Globus pallidus (tissue), 1 donor: ENCODE measurements at regions not wholly inside any gene's neighbourhood (a gene's known extent, or its start where the extent isn't known, plus 50 kb on each side); places are given as distances from the start of the nearest gene placed in this dataset.
"Not testable (repeated sequence)": the region's sequence is repeated elsewhere in the genome, so short reads cannot be mapped to it uniquely, and the experiment has no call there.

Experiments used
- DNase-seq: peaks from one replicate; pipeline ENCODE4 v3.0.0-alpha.2; 2015; ENCODE audit warnings: low spot score

DNA sequence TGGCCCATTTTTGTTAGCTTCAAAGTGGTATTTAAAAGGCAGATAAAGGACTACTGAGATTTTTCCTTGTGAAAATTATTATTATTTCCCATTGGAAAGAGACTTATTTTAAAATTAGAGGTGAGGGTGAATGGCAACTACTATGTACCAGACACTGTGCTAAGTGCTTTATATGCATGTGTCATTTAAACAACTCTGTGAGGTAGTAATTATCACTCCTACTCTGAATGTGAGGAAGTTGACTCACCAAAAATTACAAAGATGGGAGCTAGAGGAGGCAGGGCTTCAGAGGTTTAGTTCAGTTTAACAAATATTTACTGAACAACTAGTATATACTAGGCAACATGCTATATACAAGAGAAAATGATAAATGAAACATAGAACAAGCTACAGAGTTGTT lies 78.2 kb downstream of the MSL3 start:
- no peak for DNase-seq

DNA sequence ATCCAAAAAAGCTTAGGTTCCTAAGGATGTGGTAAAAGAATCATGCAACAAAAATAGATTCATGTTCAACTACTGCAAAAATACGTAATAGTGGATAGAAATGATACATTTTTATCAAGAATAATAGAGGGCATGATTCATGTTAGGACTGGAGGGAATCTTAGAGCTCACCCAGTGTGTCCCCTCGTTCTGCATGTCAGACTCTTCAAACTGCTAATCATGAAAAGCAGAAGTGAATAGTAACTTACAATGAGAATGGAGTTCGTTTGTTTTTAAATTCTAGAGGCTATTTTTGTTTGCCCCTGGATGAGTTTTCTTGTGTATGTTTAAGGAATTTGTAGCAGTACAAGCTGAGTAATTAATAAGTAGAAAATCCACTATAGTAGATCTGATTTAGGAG lies 79.4 kb downstream of the MSL3 start:
- no peak for DNase-seq

DNA sequence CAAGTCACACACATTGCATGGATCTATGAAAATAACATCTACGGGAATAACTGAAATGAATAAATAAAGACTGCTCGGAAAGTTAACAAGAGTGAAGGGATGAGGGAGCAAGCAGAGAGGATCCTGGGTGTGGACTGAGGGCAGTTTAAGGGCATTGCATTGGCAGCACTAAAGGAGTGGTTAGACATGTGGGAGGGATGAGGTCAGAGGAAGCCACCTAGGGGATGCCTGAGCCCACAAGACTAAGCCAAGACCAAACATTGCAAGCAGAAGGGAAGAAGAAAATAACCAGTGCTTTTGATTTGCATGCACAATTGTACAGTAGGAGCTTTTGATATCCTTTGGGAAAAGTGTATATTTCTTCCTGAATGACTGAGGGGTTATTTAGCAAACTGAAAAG lies 106.1 kb downstream of the MSL3 start:
- no peak for DNase-seq

DNA sequence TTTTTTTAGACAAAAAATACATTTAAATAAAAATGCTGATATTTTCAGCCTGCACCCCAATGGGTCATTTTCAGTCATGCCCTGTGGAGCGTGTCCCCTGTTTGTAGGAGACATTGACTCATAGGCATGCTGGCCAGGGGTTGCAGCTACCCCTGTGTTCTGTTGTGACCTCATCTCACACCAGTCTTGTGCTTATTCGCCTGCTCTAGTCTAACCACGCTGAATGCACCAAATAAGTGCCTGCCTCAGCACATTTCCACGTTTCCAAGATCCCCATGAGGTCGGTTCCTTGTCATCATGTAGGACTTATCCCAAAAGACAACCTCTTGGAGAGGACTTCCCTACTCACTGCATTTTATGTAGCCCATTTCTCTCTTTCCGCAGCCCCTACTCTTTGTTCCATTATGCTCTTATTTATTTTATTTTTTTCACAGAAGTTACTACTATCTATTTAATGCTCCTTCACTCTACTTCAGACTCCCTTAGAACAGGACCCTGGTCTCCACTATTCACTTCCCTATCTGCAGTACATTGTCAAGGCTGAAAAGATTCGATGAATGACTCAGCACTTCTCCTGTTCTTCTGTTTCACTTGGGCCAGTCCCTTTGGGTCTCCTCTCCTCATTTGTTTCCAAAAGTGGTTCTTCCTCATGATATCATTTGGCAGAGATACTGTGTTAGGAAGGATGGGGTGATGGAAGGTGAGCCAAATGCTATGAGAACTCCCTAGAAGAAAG lies 109.7 kb downstream of the MSL3 start:
- no peak for DNase-seq

DNA sequence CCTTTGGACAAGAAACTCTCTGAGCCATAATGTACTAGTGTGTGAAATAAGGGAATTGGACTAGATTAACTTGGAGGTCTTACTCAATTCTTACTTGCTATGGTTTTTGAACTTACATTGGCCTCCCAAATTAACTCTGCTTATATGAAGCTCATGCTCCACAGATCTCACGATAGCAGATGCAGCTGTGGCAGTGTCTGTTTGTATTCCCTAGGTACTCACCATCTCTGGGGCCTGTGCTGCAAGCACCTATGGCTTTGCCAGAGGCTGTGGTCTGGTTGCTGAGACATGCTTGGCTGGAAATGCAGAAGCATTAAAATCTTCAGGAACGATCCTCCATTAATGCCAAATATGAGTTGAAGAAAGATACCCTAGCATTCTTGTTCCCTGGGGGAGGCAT lies 112.8 kb downstream of the MSL3 start:
- DNase-seq, result no peak

DNA sequence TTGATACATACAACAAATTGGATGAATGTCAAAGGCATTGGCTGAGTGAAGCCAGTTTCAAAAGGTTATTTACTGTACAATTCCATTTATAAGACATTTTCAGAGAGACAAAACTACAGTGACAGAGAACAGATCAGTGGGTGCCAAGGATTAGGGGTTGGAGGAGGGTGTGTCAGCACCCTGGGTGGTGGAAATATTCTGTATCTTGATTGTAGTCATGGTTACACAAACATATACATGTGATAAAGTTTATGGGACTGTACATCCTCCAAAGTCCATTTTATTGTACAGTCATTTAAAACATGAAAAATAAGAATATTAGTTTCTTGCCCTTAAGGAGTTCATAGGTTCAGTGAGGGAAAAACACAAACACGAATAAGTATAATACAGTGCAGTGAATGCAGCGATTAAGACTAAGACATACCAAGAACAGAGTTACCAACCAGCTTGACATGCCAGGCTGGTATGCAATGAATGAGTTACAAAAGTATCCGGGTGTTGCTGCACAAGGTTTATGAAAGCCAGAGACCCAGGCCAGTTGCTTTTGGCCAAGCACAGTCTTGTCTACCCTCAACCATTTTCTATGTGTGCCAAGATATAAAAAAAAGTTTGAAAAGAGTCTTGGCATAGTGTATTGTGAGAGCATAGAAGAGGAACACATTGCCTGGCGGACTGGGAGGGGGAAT lies 123.6 kb downstream of the MSL3 start:
- DNase-seq, result no peak

DNA sequence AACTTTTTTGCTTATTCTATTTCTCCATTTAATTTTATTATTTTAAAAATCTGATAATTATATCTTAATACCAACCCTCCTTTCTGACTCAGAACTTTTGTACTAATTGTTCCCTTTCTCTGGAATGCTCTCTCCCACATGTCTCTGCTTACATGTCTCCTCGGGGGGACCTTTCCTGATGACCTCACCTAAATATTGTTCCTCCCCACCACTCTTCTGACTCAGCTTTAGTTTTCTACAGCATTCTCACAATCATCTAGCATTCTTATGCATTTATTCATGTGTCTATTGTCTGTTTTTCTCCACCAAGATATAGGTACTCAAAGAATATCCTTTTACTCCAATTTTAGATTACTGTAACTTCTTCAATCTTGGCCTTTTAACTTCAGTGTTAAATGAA lies 128.7 kb downstream of the MSL3 start:
- no peak for DNase-seq

DNA sequence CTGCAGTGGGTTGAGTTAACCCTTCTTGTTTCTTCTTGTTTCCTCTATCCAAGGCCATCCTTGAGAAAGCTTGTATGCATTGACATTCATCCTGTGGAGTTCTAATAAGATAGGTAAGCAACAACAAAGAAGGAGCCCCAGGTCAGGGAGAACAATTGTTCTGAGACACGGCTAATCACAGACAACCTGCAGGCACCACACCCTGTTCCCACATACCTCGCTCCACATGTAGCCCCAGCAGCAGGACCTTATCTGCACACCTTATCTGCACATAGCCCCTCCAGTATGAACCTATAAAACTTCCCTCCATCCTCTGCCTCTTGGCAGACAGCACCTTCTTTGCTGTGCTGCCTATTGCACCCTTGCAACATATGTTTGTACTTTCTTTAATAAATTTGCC lies 129.1 kb downstream of the MSL3 start:
- no peak for DNase-seq

DNA sequence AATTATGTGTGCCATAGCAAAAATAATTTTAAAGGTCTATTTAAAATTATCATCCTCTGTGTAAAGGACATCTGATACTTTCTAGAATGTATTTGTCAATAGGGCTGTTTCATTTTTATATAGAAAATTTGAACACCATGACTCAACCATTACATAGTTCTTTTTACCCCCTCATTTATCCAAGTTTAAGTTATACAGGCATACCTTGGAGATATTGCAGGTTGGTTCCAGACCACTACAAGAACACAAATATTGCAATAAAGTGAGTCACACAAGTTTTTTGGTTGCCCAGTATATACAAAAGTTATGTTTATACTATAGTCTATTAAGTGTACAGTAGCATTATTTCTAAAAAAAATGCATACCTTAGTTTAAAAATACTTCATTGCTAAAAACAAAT lies 130.4 kb downstream of the MSL3 start:
- DNase-seq, result no peak

DNA sequence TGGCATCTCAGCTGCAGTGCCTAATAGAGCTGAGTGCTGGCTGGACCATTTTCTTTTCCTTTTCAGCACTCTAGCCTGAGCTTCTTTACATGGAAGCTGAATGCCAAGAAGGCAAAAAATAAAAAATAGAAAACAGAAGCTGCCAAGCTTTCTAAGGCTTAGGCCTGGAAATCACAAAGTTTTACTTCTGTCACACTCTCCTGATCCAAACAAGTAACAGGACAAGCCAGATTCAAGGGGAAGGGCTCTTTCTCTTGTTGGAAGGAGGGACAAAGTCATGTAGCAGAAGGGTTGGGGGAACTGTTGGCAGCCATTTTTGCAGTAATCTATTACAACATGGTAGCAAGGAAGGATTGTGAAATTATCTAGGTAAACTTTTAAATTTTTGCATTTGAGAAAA lies 131.8 kb downstream of the MSL3 start:
- no peak for DNase-seq

DNA sequence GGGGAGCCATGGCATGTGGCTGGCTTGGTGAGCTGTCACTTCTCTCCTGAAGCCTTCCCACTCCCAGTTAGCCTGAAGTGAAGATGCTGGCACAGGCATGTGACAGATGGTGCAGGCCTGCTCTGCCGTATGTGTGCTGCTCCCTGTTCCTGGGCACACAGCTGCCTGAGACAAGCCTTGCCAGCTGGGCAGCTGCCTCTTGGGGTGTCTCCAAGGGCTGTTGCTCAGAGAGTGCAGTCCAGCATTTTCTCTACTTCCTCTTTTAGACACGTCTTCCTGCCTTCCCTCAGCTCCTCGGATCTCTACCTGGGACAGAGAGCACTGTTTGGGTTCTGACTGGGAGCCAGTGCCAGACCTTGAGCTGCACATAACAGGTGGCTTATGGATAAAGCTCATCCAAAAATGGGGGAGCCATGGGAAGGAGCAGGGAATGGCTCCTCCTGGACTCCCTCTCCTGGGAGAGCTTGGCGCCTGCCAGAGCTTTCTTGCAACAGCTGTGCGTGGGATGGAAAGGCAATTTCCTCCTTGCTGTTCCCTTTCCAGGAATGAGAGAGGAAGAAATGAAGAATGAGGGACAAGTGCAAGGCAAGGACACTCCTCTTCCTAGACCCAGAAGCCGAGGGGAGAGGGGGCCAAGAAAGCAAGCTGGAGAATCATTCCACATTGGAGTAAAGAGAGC lies 132.9 kb downstream of the MSL3 start:
- no peak for DNase-seq

DNA sequence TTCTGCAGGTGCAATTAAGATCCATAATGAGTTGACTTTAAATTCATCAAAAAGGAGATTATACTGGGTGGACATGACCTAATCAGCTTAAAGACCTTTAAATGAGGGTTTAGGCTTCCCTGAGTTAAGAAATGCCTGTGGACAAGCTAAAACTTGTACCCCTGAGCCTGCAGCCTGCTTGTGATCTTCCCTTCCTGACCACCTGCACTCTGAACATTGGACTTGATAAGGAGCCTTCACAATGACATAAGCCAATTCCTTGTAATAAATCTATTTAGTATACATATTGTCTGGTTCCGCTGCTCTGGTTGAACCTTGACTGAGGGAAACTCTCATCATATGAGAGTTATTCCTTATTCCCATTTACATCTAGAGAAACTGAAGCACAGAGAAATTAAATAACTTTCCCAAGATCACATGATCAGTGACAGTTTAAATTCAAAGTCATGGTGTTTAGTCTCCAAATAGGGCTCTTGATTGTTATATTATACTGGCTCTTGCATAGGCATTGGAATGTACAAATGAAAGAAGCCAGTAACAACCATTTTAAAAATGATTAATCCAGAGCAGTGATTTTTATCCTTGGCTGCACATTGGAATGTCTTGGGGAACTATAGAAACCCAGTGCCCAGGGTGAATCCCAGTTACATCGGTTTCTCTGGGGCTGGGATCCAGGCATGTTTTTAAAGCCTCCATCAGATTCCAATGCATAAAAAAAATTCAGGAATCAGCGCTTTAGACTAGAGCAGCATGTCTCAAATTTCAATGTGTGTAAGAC lies 136.1 kb downstream of the MSL3 start:
- no peak for DNase-seq

DNA sequence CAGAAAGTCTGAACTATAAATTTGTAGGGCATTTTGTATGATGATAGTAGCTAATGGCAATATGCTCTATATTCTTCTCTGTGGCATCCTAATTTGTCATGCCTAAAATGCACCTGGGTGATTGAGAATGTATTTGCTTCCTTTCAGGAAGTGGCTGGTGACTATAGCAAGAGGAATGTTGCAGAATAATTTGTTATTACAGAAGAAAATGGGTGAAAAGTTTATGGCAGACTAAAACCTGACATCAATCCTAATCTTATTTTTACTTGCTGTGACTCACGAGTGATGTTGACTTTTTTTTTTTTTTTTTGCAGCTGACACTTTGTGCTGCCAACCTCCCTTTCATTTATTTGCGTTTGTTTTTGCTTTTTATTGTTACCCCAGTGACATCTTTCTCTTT lies 141.1 kb downstream of the MSL3 start:
- no peak for DNase-seq

DNA sequence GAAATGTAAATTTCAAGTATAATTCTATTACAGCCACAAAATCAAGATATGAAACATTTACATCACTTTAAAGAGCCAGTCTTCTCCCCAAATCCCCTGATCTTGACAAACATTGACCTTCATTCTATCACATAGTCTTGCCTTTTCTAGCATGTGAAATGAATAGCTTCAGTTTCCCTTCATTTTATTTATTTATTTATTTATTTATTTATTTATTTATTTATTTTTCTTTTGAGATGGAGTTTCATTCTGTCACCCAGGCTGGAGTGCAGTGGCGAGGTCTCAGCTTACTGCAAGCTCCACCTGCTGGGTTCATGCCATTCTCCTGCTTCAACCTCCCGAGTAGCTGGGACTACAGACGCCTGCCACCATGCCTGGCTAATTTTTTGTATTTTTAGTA lies 147.9 kb downstream of the MSL3 start:
- DNase-seq, result not testable (repeated sequence)

DNA sequence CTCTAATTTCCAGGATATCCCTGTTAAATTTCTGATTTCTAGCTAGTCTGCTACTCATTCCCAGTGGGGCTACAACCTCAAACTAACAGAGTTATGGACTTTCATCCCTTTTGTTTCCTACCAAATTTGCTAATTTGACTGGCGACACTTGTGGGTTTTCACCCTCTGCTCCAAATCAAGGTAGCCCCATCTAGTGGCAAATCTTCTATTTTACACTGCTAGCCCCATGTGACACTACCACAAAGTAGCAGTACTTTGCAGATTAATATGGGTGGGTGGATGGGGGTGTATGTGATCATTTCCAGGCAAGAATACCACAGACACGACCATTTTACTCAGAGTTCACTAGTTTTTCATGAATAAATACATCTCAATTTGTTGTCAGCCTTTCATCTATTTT lies 150.3 kb downstream of the MSL3 start:
- no peak for DNase-seq

DNA sequence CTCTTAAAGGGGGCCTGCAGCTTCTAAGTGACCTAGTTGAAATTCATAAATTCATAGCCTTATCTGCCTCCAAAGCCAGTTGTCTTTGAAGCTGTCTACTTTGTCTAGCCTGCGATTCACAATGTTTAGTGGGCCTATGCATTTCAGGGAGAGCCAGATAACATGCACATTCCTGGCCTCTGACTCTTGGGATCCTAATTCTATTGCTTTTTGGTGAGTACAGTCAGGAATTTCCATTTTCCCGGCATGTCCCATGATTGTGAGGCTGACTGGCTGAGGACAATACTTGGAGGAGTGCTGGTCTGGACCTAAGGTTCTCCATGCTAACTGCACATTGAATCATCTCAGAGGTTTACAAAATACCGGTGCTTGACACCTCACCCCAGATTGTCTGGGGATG lies 155.0 kb downstream of the MSL3 start:
- no peak for DNase-seq

DNA sequence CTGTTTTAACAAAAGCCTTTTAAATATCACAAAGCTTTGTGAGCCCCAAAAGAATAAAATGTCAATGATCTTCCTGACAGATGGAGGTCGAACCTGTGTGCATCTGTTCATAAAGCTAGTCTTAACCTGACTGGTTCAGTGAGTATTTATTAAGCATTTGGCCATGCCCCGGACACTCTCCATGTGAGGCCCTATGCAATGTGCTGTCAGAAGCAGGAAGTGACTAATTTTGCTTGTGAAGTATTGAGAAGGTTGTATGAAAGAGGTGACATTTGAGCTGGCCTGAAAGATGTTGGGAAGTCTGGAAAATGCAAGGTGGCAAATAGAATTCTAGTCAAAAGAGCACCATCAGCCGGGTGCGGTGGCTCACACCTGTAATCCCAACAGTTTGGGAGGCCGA lies 171.4 kb downstream of the MSL3 start:
- DNase-seq, result no peak

DNA sequence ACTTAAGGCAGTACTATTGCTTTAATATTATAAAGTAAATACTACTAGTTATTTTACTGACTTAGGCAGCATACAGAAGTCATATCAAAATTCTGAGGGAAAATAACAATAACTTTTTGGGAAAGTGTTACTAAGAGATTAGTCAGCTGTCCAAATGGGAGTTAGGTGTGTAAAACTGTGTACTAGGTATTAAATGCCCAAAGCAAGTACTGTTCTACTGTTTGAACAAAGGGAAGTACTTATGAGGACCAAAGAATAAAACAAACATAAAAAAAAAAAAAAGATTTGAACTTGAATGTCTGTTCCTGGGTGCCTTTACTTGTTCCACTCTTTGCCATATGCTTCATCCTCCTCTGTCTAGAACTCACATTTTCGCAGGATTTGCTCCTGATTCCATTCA lies 174.4 kb downstream of the MSL3 start:
- no peak for DNase-seq

DNA sequence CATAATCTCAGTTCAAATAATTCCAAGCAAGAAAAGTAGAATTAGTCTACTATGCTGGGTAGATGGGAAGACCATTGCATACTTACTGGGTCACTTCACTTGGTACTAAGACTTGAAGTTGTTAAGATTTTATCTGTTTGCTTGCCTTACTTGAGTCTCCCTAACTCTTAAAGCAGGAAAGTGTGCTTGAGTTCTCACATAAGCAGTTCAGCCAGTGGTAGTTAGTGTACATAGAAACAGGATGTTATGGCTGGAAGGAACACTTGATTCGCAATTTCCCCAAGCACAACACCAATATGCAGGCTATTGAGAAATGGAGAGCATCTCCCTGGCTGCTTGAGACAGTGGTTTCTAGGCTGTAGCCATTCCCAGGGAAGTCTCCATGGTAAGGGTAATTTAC lies 176.1 kb downstream of the MSL3 start:
- no peak for DNase-seq

DNA sequence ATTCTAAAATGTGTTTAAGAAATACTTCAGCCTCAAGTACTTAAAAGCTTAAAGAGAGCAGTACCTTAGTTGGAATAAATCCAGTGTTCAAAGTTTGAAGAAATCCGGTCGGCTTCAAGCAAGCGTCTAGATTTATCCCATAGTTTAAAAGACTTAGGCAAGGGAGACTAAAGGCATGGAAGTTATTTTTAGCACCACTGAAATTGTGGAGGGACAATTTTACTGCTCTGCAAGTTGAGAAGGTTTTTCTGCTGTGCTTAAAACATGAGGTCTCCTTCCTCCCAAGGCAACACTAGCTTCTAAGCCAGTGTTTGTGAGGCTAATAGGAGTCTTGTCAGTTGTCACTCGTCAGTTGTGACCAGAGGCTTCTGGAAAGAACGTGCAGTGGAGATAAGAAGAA lies 183.5 kb downstream of the MSL3 start:
- DNase-seq, result no peak

DNA sequence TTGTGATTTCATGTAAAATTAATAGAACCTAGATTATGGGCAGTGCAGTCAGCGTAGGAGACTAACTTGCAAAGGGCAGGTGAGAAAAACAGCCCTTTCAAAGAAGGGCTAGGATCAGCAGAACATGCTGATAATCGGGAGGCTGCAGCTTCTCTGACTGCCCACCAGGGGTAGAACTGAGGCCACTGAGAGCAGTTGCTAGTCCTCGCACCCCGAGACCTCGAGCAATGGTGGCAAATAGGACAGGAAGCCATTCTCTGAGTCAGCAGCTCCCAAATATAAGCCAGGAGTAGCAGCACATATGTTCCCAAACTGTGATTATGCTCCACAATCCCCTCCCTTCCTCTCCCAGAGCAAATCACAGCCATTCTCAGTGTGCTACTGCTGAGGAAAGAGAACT lies 186.5 kb downstream of the MSL3 start:
- DNase-seq, result no peak

DNA sequence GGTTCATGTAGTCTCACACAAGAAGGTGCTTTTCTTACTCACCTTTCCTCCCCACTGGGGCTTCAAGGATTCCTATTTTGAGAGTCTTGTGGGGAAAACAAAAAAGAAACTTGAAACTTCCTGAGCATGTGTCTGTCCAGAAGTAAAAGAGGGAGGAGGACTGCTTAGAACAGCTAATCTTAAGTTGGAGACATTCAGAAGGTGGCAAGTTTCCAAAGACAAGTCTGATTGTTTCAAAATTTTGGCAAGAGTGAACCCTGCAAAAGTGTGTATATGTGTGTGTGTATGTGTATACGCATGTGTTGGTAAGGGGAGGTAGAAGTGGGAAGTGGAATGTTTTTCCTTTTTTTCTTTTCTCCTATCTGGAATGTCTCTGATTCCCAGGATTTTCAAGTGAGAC lies 189.0 kb upstream of the FRMPD4 start:
- DNase-seq, result no peak
